Natural killer cell (primary cell): ENCODE measurements at regions not wholly inside any gene's neighbourhood (a gene's known extent, or its start where the extent isn't known, plus 50 kb on each side); places are given as distances from the start of the nearest gene placed in this dataset.

ENCODE experiments used
- ATAC-seq, 3 donors: fragments of 150-1000 bp in 2 of 3; fragments of 200-7000 bp in 1 of 3; cut with Tn5 transposase; 1 replicate in 1 of 3; 2 replicates in 2 of 3; pipeline ENCODE4 v1.10.0; 2021; ENCODE audit warnings: mild to moderate bottlenecking in 2 of 3, moderate library complexity in 2 of 3
- DNase-seq, 2 donors: peaks; one replicate each; pipeline versions ENCODE4 v3.0.0 to v3.0.0-alpha.2; 2013 to 2021; ENCODE audit warnings: mixed read lengths in 1 of 2
- H3K27ac ChIP-seq: one replicate; pipeline ENCODE4 v1.5.1; 2013; ENCODE audit warnings: mild to moderate bottlenecking, low read length
- H3K27me3 ChIP-seq: one replicate; pipeline ENCODE4 v1.6.1; 2013; ENCODE audit warnings: low read length; ENCODE audit not compliant: control insufficient read depth, insufficient read depth
- H3K36me3 ChIP-seq: one replicate; pipeline ENCODE4 v1.6.1; 2013; ENCODE audit warnings: low read length; ENCODE audit not compliant: control insufficient read depth, insufficient read depth
- H3K4me1 ChIP-seq: one replicate; pipeline ENCODE4 v1.6.1; 2013; ENCODE audit warnings: low read length; ENCODE audit not compliant: control insufficient read depth, insufficient read depth
- H3K4me3 ChIP-seq: one replicate; pipeline ENCODE4 v1.5.1; 2013; ENCODE audit warnings: low read length
- H3K9me3 ChIP-seq: one replicate; pipeline ENCODE4 v1.6.1; 2013; ENCODE audit warnings: low read length; ENCODE audit not compliant: control insufficient read depth, insufficient read depth
- H3K27ac Mint-ChIP-seq, 2 donors: one replicate each; pipeline ENCODE4 v1.8.0; 2022; ENCODE audit warnings: mild to moderate bottlenecking in 2 of 2, mixed read lengths in 2 of 2, moderate library complexity in 1 of 2
- H3K27me3 Mint-ChIP-seq, 2 donors: one replicate each; pipeline ENCODE4 v1.8.0; 2022; ENCODE audit warnings: low read depth in 2 of 2, mixed read lengths in 2 of 2
- H3K36me3 Mint-ChIP-seq: one replicate; pipeline ENCODE4 v1.8.0; 2022; ENCODE audit warnings: mixed read lengths
- H3K4me1 Mint-ChIP-seq, 2 donors: one replicate each; pipeline ENCODE4 v1.8.0; 2022; ENCODE audit warnings: mixed read lengths in 2 of 2
- H3K4me3 Mint-ChIP-seq: one replicate; pipeline ENCODE4 v1.8.0; 2022; ENCODE audit warnings: mild to moderate bottlenecking, moderate library complexity, mixed read lengths
- H3K9me3 Mint-ChIP-seq, 2 donors: one replicate each; pipeline ENCODE4 v1.8.0; 2022; ENCODE audit warnings: mixed read lengths in 2 of 2
- WGBS: methylation state at CpG from one replicate; pipeline ENCODE4 v1.1.7; 2013; ENCODE audit warnings: missing lambda C conversion rate; ENCODE audit not compliant: insufficient coverage; 5-methylcytosine and 5-hydroxymethylcytosine counted together
- intact Hi-C: fragments of 100-400 bp; cut with micrococcal nuclease; formaldehyde crosslinking; loops from one replicate; pipeline ENCODE4 v1.14.2; 2022
- TF ChIP-seq, protein P1 (sequence below): fragments of 200-600 bp; IDR thresholded peaks from one replicate; pipeline ENCODE4 v1.8.0; 2022; ENCODE audit warnings: antibody characterized with exemption

GRCh38 chr18:45521136-45521535 is 94.1 kb upstream of the SLC14A2 start:
- no peaks in the 10 kb centered on the region for H3K4me1 ChIP-seq
- no peak overlapping the region for H3K4me3 ChIP-seq
- no peaks in the 10 kb centered on the region for H3K36me3 ChIP-seq
- Mint-ChIP-seq H3K27me3 (peaks cover 3 to 27% of the 10 kb centered on the region in 2 donors), H3K27ac (no peak overlapping the region), H3K4me3 (no peak overlapping the region), H3K36me3 (no peaks in the 10 kb centered on the region), H3K4me1 (no peaks in the 10 kb centered on the region), H3K9me3 (no peaks in the 10 kb centered on the region)
- ATAC-seq (no peak), DNase-seq (no peak)
- WGBS: 89% methylated on average over 1 of the region's 1 CpG
- H3K27ac ChIP-seq: no peak overlapping the region
- intact Hi-C loops: no loop called here
- TF ChIP-seq, protein P1, sequence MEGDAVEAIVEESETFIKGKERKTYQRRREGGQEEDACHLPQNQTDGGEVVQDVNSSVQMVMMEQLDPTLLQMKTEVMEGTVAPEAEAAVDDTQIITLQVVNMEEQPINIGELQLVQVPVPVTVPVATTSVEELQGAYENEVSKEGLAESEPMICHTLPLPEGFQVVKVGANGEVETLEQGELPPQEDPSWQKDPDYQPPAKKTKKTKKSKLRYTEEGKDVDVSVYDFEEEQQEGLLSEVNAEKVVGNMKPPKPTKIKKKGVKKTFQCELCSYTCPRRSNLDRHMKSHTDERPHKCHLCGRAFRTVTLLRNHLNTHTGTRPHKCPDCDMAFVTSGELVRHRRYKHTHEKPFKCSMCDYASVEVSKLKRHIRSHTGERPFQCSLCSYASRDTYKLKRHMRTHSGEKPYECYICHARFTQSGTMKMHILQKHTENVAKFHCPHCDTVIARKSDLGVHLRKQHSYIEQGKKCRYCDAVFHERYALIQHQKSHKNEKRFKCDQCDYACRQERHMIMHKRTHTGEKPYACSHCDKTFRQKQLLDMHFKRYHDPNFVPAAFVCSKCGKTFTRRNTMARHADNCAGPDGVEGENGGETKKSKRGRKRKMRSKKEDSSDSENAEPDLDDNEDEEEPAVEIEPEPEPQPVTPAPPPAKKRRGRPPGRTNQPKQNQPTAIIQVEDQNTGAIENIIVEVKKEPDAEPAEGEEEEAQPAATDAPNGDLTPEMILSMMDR: no peak
- no peaks in the 10 kb centered on the region for H3K27me3 ChIP-seq
- H3K9me3 ChIP-seq: no peaks in the 10 kb centered on the region

DNA sequence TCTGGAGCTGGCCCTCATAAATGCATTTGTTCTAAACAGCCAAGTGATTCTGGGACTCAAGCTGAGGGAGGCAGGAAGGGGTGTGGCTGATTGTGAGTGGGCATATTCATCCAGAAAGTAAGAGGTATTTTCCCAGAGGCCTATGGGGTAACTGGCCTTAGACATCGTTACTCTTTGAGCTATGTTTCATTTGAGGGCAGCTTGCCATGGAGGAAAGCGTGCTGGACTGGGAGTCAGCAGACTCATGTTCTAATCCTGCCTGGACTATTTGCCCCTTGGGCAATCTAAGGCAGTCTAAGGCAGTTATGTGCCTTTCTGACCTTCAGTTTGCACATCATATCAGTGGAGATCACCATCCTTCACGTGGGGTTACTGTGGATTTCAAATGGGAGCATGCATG is 93.5 kb upstream of the SLC14A2 start:
- Histone ChIP-seq H3K4me1 (no peaks in the 10 kb centered on the region), H3K27ac (no peak overlapping the region), H3K4me3 (no peak overlapping the region), H3K9me3 (no peaks in the 10 kb centered on the region), H3K36me3 (no peaks in the 10 kb centered on the region), H3K27me3 (no peaks in the 10 kb centered on the region)
- Mint-ChIP-seq H3K4me1 (no peaks in the 10 kb centered on the region), H3K9me3 (no peaks in the 10 kb centered on the region), H3K27me3 (peaks cover 3 to 24% of the 10 kb centered on the region in 2 donors), H3K4me3 (no peak overlapping the region), H3K36me3 (no peaks in the 10 kb centered on the region), H3K27ac (no peak overlapping the region)
- TF ChIP-seq, protein P1: no peak
- WGBS: 66% methylated on average over 3 of the region's 3 CpGs
- ATAC-seq (no peak), DNase-seq (no peak)
- intact Hi-C loops: no loop called here

- 94% methylated on average over 7 of the region's 8 CpGs for WGBS
- Mint-ChIP-seq H3K27me3 (peaks cover 3 to 23% of the 10 kb centered on the region in 2 donors), H3K4me1 (no peaks in the 10 kb centered on the region), H3K27ac (no peak overlapping the region), H3K4me3 (no peak overlapping the region), H3K9me3 (no peaks in the 10 kb centered on the region), H3K36me3 (no peaks in the 10 kb centered on the region)
- H3K4me3 ChIP-seq: no peak overlapping the region
- no peaks in the 10 kb centered on the region for H3K27me3 ChIP-seq
- intact Hi-C loops: no loop called here
- no peak for ATAC-seq
- no peaks in the 10 kb centered on the region for H3K4me1 ChIP-seq
- no peak overlapping the region for H3K27ac ChIP-seq
- DNase-seq: no peak
- TF ChIP-seq, protein P1: no peak
- no peaks in the 10 kb centered on the region for H3K9me3 ChIP-seq
- no peaks in the 10 kb centered on the region for H3K36me3 ChIP-seq
These were observed 92.9 kb upstream of the SLC14A2 start for GRCh38 chr18:45522371-45522770.

DNA sequence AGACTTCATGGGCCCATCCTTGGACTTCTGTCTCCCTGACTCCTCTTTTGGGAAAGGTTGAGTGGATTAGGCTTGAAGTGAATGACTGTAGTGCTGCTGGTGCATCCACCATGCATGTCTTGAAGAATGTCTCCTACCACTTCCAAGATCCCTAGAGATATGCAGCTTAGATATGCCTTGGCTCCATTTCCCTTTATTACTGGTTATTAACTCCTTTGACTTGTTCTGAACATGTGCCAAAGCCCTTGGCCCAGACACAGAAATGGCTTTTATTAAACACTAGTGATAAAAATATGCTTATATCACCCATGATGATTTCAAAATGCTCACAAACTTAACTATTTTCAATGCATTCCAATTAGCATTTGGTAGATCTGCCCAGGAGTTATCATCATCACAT is 90.0 kb upstream of the SLC14A2 start:
- Histone ChIP-seq H3K36me3 (no peaks in the 10 kb centered on the region), H3K4me1 (no peaks in the 10 kb centered on the region), H3K27ac (no peak overlapping the region), H3K4me3 (no peak overlapping the region), H3K27me3 (no peaks in the 10 kb centered on the region), H3K9me3 (no peaks in the 10 kb centered on the region)
- H3K4me3 Mint-ChIP-seq: no peak overlapping the region
- ATAC-seq (no peak), DNase-seq (no peak)
- no peaks in the 10 kb centered on the region for H3K36me3 Mint-ChIP-seq
- intact Hi-C loops: no loop called here
- H3K4me1 Mint-ChIP-seq: no peaks in the 10 kb centered on the region
- H3K9me3 Mint-ChIP-seq: no peaks in the 10 kb centered on the region
- peaks cover 3 to 23% of the 10 kb centered on the region in 2 donors for H3K27me3 Mint-ChIP-seq
- no peak overlapping the region for H3K27ac Mint-ChIP-seq
- TF ChIP-seq, protein P1: no peak
